ENCODE measurements at regions not wholly inside any gene's neighbourhood (a gene's known extent, or its start where the extent isn't known, plus 50 kb on each side); places are given as distances from the start of the nearest gene placed in this dataset.

DNA sequence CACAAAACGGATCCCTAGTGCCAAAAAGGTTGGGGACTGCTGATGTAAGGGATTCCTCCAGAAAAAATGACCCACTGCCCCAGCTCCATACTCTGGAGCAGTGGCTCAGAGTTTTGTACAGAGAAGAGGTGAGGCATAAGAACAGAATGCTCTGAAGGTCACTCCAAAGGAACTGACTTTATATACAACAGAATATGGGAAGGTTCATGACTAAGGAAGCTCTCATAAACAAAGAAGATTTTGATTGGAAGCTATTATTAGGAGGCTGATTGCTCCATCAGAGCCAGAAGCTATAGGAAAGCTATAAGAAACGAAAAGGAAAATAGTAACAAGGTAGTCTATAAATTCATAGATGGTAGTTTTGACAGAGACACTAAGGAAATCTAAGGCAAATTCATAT is 203.1 kb downstream of the SLC7A11 start:
- CTCF ChIA-PET, result interaction anchor here (1.2 to 2.3 kb wide), 2 partner anchors 9 to 52 kb away, joined by 3 to 12 read pairs; no protein-coding TSS in a partner anchor
- POLR2A ChIA-PET, result no interaction called here
- no peak for DNase-seq (ENCODE audit: extremely low spot score)
- TF ChIP-seq, protein P1, sequence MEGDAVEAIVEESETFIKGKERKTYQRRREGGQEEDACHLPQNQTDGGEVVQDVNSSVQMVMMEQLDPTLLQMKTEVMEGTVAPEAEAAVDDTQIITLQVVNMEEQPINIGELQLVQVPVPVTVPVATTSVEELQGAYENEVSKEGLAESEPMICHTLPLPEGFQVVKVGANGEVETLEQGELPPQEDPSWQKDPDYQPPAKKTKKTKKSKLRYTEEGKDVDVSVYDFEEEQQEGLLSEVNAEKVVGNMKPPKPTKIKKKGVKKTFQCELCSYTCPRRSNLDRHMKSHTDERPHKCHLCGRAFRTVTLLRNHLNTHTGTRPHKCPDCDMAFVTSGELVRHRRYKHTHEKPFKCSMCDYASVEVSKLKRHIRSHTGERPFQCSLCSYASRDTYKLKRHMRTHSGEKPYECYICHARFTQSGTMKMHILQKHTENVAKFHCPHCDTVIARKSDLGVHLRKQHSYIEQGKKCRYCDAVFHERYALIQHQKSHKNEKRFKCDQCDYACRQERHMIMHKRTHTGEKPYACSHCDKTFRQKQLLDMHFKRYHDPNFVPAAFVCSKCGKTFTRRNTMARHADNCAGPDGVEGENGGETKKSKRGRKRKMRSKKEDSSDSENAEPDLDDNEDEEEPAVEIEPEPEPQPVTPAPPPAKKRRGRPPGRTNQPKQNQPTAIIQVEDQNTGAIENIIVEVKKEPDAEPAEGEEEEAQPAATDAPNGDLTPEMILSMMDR (IDR thresholded peaks at IDR 0.05; ENCODE audit: control extremely low read depth, extremely low read depth, low read depth, missing control alignments), result no peak

DNA sequence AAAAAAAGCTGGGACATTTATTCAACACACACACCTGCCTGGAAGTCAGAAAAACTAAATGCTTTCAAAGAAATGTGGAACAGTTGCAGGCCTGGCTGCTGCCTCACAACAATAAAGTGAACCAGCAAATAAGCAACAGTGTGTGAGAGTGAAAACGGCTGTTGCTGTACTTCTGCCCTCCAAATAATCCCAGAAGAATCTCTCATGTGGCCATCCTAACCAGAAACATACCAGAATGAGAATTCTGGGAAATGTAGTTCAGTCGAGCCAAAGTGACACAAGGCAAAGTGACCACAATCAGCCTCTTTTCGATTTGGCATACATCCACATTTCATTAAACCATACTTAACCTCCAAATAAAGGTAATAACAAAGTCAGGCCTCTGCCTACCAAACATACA is 204.5 kb downstream of the SLC7A11 start:
- ChIA-PET POLR2A (interaction anchor here (0.5 kb wide), 1 partner anchor 990 kb away, joined by 5 read pairs; no protein-coding TSS in a partner anchor), CTCF (interaction anchor here (0.8 to 2.3 kb wide), 6 partner anchors 50 to 833 kb away, joined by 3 to 12 read pairs (median 4); no protein-coding TSS in a partner anchor)
- no peak for DNase-seq (ENCODE audit: extremely low spot score)

DNA sequence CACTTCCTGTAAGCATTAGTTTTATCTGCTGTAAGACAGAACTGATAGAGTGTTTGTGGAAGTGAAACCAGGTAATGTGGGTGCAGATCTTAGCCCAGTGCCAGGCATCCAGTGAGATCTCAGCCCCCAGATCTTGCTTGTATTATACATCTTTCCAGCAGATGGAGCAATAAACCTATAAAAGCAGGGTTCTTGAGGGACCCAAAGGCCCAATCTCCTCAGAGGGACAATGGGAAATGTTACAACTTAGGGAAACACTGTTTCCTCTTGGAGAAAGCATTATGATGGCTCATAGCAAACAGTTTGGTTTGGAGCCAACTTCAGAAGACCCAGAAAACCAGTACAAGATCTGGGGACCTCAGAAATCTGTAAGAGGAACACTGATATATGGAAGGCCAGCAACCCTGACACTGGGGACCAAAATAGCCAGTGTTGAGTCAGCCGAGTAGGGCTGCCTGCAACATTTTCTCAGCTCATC is 206.3 kb downstream of the SLC7A11 start:
- peak; percentile 56 for DNase-seq (ENCODE audit: extremely low spot score)
- POLR2A ChIA-PET, result no interaction called here
- CTCF ChIA-PET, result interaction anchor here (0.7 to 3.2 kb wide), 19 partner anchors 9 to 836 kb away, joined by 3 to 26 read pairs (median 4); no protein-coding TSS in a partner anchor
- TF ChIP-seq, protein P1 (IDR thresholded peaks at IDR 0.05; ENCODE audit: control extremely low read depth, extremely low read depth, low read depth, missing control alignments), result peak; percentile 50

More for the DNA sequence above, 204.5 kb downstream of the SLC7A11 start:
- TF ChIP-seq, protein P1 (IDR thresholded peaks at IDR 0.05; ENCODE audit: control extremely low read depth, extremely low read depth, low read depth, missing control alignments), result no peak

DNA sequence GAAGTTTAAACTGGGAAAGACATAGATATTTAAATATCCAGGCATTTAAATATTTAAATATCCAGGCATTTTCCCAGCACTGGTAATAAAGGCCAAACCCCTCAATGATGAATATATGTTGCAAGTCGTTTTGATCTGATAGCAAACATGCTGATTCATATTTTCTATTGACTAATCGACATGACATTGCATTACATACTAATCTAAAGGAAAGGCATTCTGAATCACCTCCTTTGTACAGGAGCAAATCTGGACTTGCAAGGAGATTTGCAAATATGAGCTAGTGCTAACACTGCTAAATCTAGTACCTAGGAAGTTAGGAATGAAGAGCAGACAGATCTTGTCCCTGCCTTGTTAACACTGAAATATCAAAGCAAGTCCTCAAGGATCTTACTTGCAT is 207.3 kb downstream of the SLC7A11 start:
- ChIA-PET CTCF (interaction anchor here (0.8 to 3.2 kb wide), 13 partner anchors 10 to 837 kb away, joined by 3 to 26 read pairs (median 6); no protein-coding TSS in a partner anchor), POLR2A (no interaction called here)
- DNase-seq (ENCODE audit: extremely low spot score), result no peak
- TF ChIP-seq, protein P1 (IDR thresholded peaks at IDR 0.05; ENCODE audit: control extremely low read depth, extremely low read depth, low read depth, missing control alignments), result no peak

DNA sequence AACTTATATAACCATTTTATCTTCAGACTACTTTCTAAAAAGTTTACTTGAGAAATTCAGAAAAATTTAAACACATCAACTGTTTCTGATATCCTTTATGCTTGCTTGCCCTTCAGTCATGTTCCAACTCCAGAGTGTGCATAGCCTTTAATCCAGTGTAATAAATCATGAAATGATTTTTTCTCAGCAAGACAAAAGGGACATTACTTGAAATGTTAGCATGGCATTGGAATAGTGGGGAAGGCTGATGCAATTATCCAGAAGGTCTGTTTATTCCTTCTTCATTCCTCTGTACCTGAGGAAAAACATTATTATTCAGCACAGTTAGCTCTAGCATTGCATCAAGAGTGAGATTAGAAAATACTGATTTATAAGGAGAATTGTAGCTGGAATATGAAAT is 209.9 kb downstream of the SLC7A11 start:
- no peak for DNase-seq (ENCODE audit: extremely low spot score)
- ChIA-PET POLR2A (no interaction called here), CTCF (interaction anchor here (1.4 kb wide), 1 partner anchor 58 kb away, joined by 5 read pairs; no protein-coding TSS in a partner anchor)
- TF ChIP-seq, protein P1 (IDR thresholded peaks at IDR 0.05; ENCODE audit: control extremely low read depth, extremely low read depth, low read depth, missing control alignments), result no peak

DNA sequence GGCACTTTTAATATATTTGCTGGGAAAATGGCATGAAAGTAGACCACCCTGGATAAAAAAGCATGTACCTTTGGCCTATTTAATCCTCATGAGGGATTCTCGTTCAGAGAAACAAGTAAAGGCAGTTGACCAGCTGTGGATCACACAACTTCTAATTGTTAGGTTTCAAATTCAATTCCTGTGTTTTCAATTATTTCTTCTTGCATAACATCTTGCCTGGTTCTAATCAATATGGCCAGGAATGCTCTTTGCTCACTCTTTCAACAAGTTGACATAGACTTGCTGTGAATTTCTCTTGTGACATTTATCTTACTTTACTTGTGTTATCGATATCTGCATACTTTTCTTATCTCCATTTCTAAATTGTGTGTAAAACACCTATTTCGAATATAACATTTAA is 211.8 kb downstream of the SLC7A11 start:
- TF ChIP-seq, protein P1 (IDR thresholded peaks at IDR 0.05; ENCODE audit: control extremely low read depth, extremely low read depth, low read depth, missing control alignments), result no peak
- ChIA-PET POLR2A (no interaction called here), CTCF (interaction anchor here (1.2 kb wide), 1 partner anchor 651 kb away, joined by 5 read pairs; no protein-coding TSS in a partner anchor)
- no peak for DNase-seq (ENCODE audit: extremely low spot score)
